K562 (cell line): ENCODE measurements at regions not wholly inside any gene's neighbourhood (a gene's known extent, or its start where the extent isn't known, plus 50 kb on each side); places are given as distances from the start of the nearest gene placed in this dataset.

ENCODE experiments used
- ATF1 ChIP-seq, 2 experiments: fragments of 450-650 bp in 1 of 2; IDR thresholded peaks; 2 replicates each; pipeline ENCODE4 v1.6.1; 2016; ENCODE audit warnings: missing compliant biosample characterization in 1 of 2, missing genetic modification characterization in 1 of 2
- BRD9 ChIP-seq: fragments of 450-650 bp; IDR thresholded peaks from 2 replicates; pipeline ENCODE4 v1.6.1; 2018; ENCODE audit warnings: low read depth; ENCODE audit not compliant: partially characterized antibody
- CEBPB ChIP-seq: fragments of 450-650 bp; IDR thresholded peaks from 2 replicates; pipeline ENCODE4 v1.6.1; 2016; ENCODE audit warnings: missing genetic modification characterization, missing compliant biosample characterization
- CSDE1 ChIP-seq, 2 experiments: fragments of 450-650 bp; IDR thresholded peaks; 2 replicates each; pipeline ENCODE4 v1.6.1; 2016; ENCODE audit warnings: mild to moderate bottlenecking in 1 of 2
- DIDO1 ChIP-seq: fragments of 450-650 bp; IDR thresholded peaks from 2 replicates; pipeline ENCODE4 v1.6.1; 2016; ENCODE audit warnings: low read depth, missing biosample characterization, missing genetic modification characterization
- ELF1 ChIP-seq: fragments of 200-800 bp; sonication (Bioruptor generic); IDR thresholded peaks from 2 replicates; pipeline ENCODE4 v1.6.1; 2016; ENCODE audit warnings: missing genetic modification characterization, missing compliant biosample characterization
- ETV5 ChIP-seq: sonication (generic); formaldehyde crosslinking; IDR thresholded peaks from 2 replicates; pipeline ENCODE4 v1.4.0; 2020; ENCODE audit warnings: low read depth, mild to moderate bottlenecking, missing genetic modification reagents
- FOXA1 ChIP-seq: fragments of 450-650 bp; IDR thresholded peaks from 2 replicates; pipeline ENCODE4 v1.6.1; 2016; ENCODE audit warnings: mild to moderate bottlenecking, borderline replicate concordance
- HDGF ChIP-seq: fragments of 450-650 bp; IDR thresholded peaks from 2 replicates; pipeline ENCODE4 v1.6.1; 2016
- KLF1 ChIP-seq: fragments of 450-650 bp; IDR thresholded peaks from 2 replicates; pipeline ENCODE4 v1.6.1; 2016; ENCODE audit warnings: missing genetic modification characterization, missing compliant biosample characterization
- L3MBTL2 ChIP-seq: fragments of 450-650 bp; IDR thresholded peaks from 2 replicates; pipeline ENCODE4 v1.6.1; 2016; ENCODE audit warnings: mild to moderate bottlenecking, moderate library complexity
- MAFG ChIP-seq: fragments of 450-650 bp; conservative IDR thresholded peaks from 2 replicates; pipeline ENCODE4 v1.6.1; 2016; ENCODE audit warnings: missing genetic modification characterization, missing compliant biosample characterization
- MBD2 ChIP-seq: sonication (generic); IDR thresholded peaks from 2 replicates; pipeline ENCODE4 v1.6.1; 2016; ENCODE audit warnings: low read depth, borderline replicate concordance
- OTX1 ChIP-seq: fragments of 450-650 bp; formaldehyde crosslinking; IDR thresholded peaks from 2 replicates; pipeline ENCODE4 v1.4.0; 2022; ENCODE audit warnings: mild to moderate bottlenecking
- PCBP2 ChIP-seq: fragments of 200-400 bp; formaldehyde crosslinking; IDR thresholded peaks from 2 replicates; pipeline ENCODE4 v1.6.1; 2018; ENCODE audit warnings: low read length, low read depth, mild to moderate bottlenecking, moderate library complexity; ENCODE audit not compliant: poor library complexity, severe bottlenecking
- PHF21A ChIP-seq: fragments of 450-650 bp; IDR thresholded peaks from 2 replicates; pipeline ENCODE4 v1.6.1; 2017; ENCODE audit warnings: low read depth, borderline replicate concordance
- PRMT5 ChIP-seq: sonication (generic); formaldehyde crosslinking; IDR thresholded peaks from 2 replicates; pipeline ENCODE4 v1.5.0; 2020; ENCODE audit warnings: missing genetic modification reagents
- PURB ChIP-seq: sonication (generic); formaldehyde crosslinking; IDR thresholded peaks from 2 replicates; pipeline ENCODE4 v1.9.0; 2021; ENCODE audit warnings: low read depth, mild to moderate bottlenecking, missing genetic modification reagents
- SMARCC2 ChIP-seq: fragments of 450-650 bp; IDR thresholded peaks from 2 replicates; pipeline ENCODE4 v1.6.1; 2017; ENCODE audit warnings: antibody characterized with exemption, moderate library complexity, mild to moderate bottlenecking, low read depth
- SMC3 ChIP-seq: conservative IDR thresholded peaks from 2 replicates; pipeline ENCODE4 v1.6.1; 2011; ENCODE audit warnings: low read depth, low read length, improper control_type of control experiment; ENCODE audit not compliant: insufficient read depth
- SNRNP70 ChIP-seq: fragments of 200-400 bp; formaldehyde crosslinking; optimal IDR thresholded peaks from 2 replicates; pipeline ENCODE3; 2017; ENCODE audit warnings: low read depth, low read length
- TAF7 ChIP-seq: fragments of 450-650 bp; IDR thresholded peaks from 2 replicates; pipeline ENCODE4 v1.6.1; 2016; ENCODE audit warnings: missing genetic modification characterization, missing compliant biosample characterization
- ZBTB11 ChIP-seq, 3 experiments: fragments of 200-800 bp in 1 of 3; fragments of 250-450 bp in 1 of 3; fragments of 450-650 bp in 1 of 3; sonication (Bioruptor Pico) in 1 of 3; sonication (Bioruptor generic) in 1 of 3; formaldehyde crosslinking in 1 of 3; IDR thresholded peaks; 2 replicates each; pipeline versions ENCODE4 v1.6.1 to v1.8.0; 2016 to 2022; ENCODE audit warnings: mild to moderate bottlenecking in 2 of 3, missing genetic modification characterization in 2 of 3, missing compliant biosample characterization in 1 of 3, moderate library complexity in 1 of 3
- ZBTB43 ChIP-seq: sonication (generic); formaldehyde crosslinking; IDR thresholded peaks from 2 replicates; pipeline ENCODE4 v1.8.0; 2023; ENCODE audit warnings: mild to moderate bottlenecking, missing genetic modification reagents
- ZNF263 ChIP-seq: sonication (generic); formaldehyde crosslinking; IDR thresholded peaks from 2 replicates; pipeline ENCODE4 v1.8.0; 2022; ENCODE audit warnings: mild to moderate bottlenecking, missing genetic modification reagents, borderline replicate concordance
- ZNF583 ChIP-seq: fragments of 250-450 bp; sonication (Bioruptor Pico); IDR thresholded peaks from 2 replicates; pipeline ENCODE4 v1.4.0; 2020
- ZNF668 ChIP-seq: fragments of 250-450 bp; sonication (Bioruptor Pico); IDR thresholded peaks from 2 replicates; pipeline ENCODE4 v1.8.0; 2022; ENCODE audit warnings: mild to moderate bottlenecking, inconsistent platforms

GRCh38 chr2:16750175-16750924, 84.7 kb upstream of the CYRIA start (continued):
- no peak for TF ChIP-seq CEBPB (tag)
- TF ChIP-seq SMARCC2, result no peak
- no peak for TF ChIP-seq HDGF
- TF ChIP-seq MAFG (tag), result no peak
- TF ChIP-seq ATF1 (CRISPR knock-in tag; IDR thresholded peaks at IDR 0.05), result no peak
- no peak for TF ChIP-seq ATF1 (tag; IDR thresholded peaks at IDR 0.05)
- TF ChIP-seq PURB (CRISPR knock-in tag), result no peak
- TF ChIP-seq PCBP2, result no peak
- TF ChIP-seq ZNF668 (CRISPR knock-in tag), result no peak
- TF ChIP-seq BRD9, result no peak
- TF ChIP-seq KLF1 (tag), result peak; percentile 92
- no peak for TF ChIP-seq OTX1 (CRISPR knock-in tag)
- no peak for TF ChIP-seq PHF21A
- no peak for TF ChIP-seq SNRNP70
- no peak for TF ChIP-seq ELF1
- TF ChIP-seq PRMT5 (CRISPR knock-in tag), result no peak
- TF ChIP-seq ZBTB43 (CRISPR knock-in tag), result no peak
- TF ChIP-seq SMC3, result no peak
- TF ChIP-seq TAF7 (tag), result no peak
- 0 out of 6 replicates have a peak, but pooled peaks of 1 of the 3 experiments have one; percentile 60 for TF ChIP-seq ZBTB11 (CRISPR knock-in tag; IDR thresholded peaks at IDR 0.05)
- TF ChIP-seq FOXA1, result no peak
- TF ChIP-seq ETV5 (CRISPR knock-in tag), result no peak
- peak; percentile 36; the same call in 1 of the 2 replicates for TF ChIP-seq ZNF263 (CRISPR knock-in tag)
- TF ChIP-seq DIDO1 (tag), result no peak
- TF ChIP-seq CSDE1 (IDR thresholded peaks at IDR 0.05), result no peak
- TF ChIP-seq L3MBTL2, result no peak
- TF ChIP-seq ZNF583, result no peak; the same call in 1 of the 2 replicates
- TF ChIP-seq MBD2, result no peak
